Stomach (tissue), 8 donors: ENCODE measurements at regions not wholly inside any gene's neighbourhood (a gene's known extent, or its start where the extent isn't known, plus 50 kb on each side); places are given as distances from the start of the nearest gene placed in this dataset.

ENCODE experiments used
- DNase-seq, 2 donors: peaks; one replicate each; pipeline versions ENCODE4 v3.0.0 to v3.0.0-alpha.2; 2013 to 2019
- H3K27ac ChIP-seq, 5 donors: fragments of 200-600 bp in 4 of 5; sonication (generic) in 4 of 5; one replicate each; pipeline ENCODE4 v1.5.1; 2013 to 2019; ENCODE audit warnings: mild to moderate bottlenecking in 1 of 5, moderate library complexity in 1 of 5
- H3K27me3 ChIP-seq, 3 donors: fragments of 200-600 bp; sonication (generic); one replicate each; pipeline ENCODE4 v1.5.1; 2017 to 2019; ENCODE audit warnings: mixed run types in 1 of 3
- H3K36me3 ChIP-seq, 4 donors: fragments of 200-600 bp; sonication (generic); 1 replicate in 3 of 4; 2 replicates in 1 of 4; pipeline ENCODE4 v1.5.1; 2016 to 2019
- H3K4me1 ChIP-seq, 4 donors: fragments of 200-600 bp; sonication (generic); one replicate each; pipeline ENCODE4 v1.5.1; 2016 to 2019
- H3K4me3 ChIP-seq, 4 donors: fragments of 200-600 bp; sonication (generic) in 3 of 4; one replicate each; pipeline ENCODE4 v1.5.1; 2016 to 2019; ENCODE audit warnings: mild to moderate bottlenecking in 1 of 4
- H3K9me3 ChIP-seq, 4 donors: fragments of 200-600 bp; sonication (generic); one replicate each; pipeline ENCODE4 v1.5.1; 2016 to 2019
- CTCF ChIP-seq, 7 experiments: fragments of 450-650 bp in 4 of 7; fragments of 200-600 bp in 3 of 7; sonication (generic) in 3 of 7; IDR thresholded peaks; one replicate each; pipeline ENCODE4 v1.5.1; 2016 to 2019; ENCODE audit warnings: antibody characterized with exemption in 7 of 7, control low read depth in 2 of 7, mild to moderate bottlenecking in 1 of 7
- EP300 ChIP-seq: sonication (generic); formaldehyde crosslinking; IDR thresholded peaks from one replicate; pipeline ENCODE4 v1.6.1; 2017; ENCODE audit warnings: antibody characterized with exemption
- POLR2A ChIP-seq, 4 donors: fragments of 450-650 bp; IDR thresholded peaks; one replicate each; pipeline ENCODE4 v1.6.1; 2016; ENCODE audit warnings: antibody characterized with exemption in 4 of 4, control low read depth in 2 of 4, mild to moderate bottlenecking in 1 of 4, moderate library complexity in 1 of 4
- POLR2AphosphoS5 ChIP-seq, 3 donors: sonication (generic); formaldehyde crosslinking; IDR thresholded peaks; one replicate each; pipeline ENCODE4 v1.6.1; 2016; ENCODE audit warnings: antibody characterized with exemption in 3 of 3
- WGBS, 5 donors: extraction: QIAGEN DNeasy Blood & Tissue Kit in 3 of 5; methylation state at CpG; one replicate each; pipeline versions ENCODE4 v1.1.5 to v1.1.7; 2013 to 2018; 5-methylcytosine and 5-hydroxymethylcytosine counted together
- intact Hi-C: fragments of 100-400 bp; cut with DNase I; formaldehyde crosslinking; loops from one replicate; pipeline ENCODE4 v1.15.1; 2023; ENCODE audit warnings: low total_unique reads
- donor health status: healthy with polysubstance abuse.
- donor health status: Bipolar disorder and iron deficiency.
- donor health status: healthy.

GRCh38 chrX:38970845-38971244 lies 169.6 kb downstream of the MID1IP1 start:
- 69 to 96% (median 85%) methylated on average over 3 of the region's 3 CpGs for WGBS, 5 donors
- no peak for DNase-seq
- Histone ChIP-seq H3K27me3 (no peaks in the 10 kb centered on the region), H3K9me3 (no peaks in the 10 kb centered on the region), H3K4me3 (no peak overlapping the region), H3K4me1 (no peaks in the 10 kb centered on the region), H3K27ac (no peak overlapping the region), H3K36me3 (no peaks in the 10 kb centered on the region)
- intact Hi-C loops, result no loop called here
- no peak for TF ChIP-seq POLR2A (IDR thresholded peaks at IDR 0.05)
- TF ChIP-seq EP300, result no peak
- TF ChIP-seq CTCF (IDR thresholded peaks at IDR 0.05), result no peak
- TF ChIP-seq POLR2AphosphoS5 (IDR thresholded peaks at IDR 0.05), result no peak

- intact Hi-C loops, result no loop called here
- peak in 1 of 2 donors; percentile 42 for DNase-seq
- H3K27me3 ChIP-seq, result no peaks in the 10 kb centered on the region
- no peak overlapping the region for H3K27ac ChIP-seq
- no peaks in the 10 kb centered on the region for H3K9me3 ChIP-seq
- no peak for TF ChIP-seq EP300
- no peak for TF ChIP-seq POLR2AphosphoS5 (IDR thresholded peaks at IDR 0.05)
- no peak for TF ChIP-seq POLR2A (IDR thresholded peaks at IDR 0.05)
- H3K4me1 ChIP-seq, result no peaks in the 10 kb centered on the region
- 24 to 63% (median 41%) methylated on average over 3 of the region's 3 CpGs for WGBS, 5 donors
- no peaks in the 10 kb centered on the region for H3K36me3 ChIP-seq
- H3K4me3 ChIP-seq, result no peak overlapping the region
Measured at GRCh38 chrX:38973322-38973721, 172.1 kb downstream of the MID1IP1 start.

- 75 to 94% (median 87%) methylated on average over 2 to 3 of the region's 3 CpGs for WGBS, 5 donors
- no peaks in the 10 kb centered on the region for H3K9me3 ChIP-seq
Measured at GRCh38 chrX:38974542-38974941, 173.3 kb downstream of the MID1IP1 start.

GRCh38 chrX:38975368-38975942 lies 174.2 kb downstream of the MID1IP1 start:
- no peak for TF ChIP-seq POLR2AphosphoS5 (IDR thresholded peaks at IDR 0.05)

More at GRCh38 chrX:38974542-38974941, 173.3 kb downstream of the MID1IP1 start:
- intact Hi-C loops, result no loop called here
- Histone ChIP-seq H3K4me1 (no peaks in the 10 kb centered on the region), H3K4me3 (no peak overlapping the region), H3K36me3 (no peaks in the 10 kb centered on the region), H3K27me3 (no peaks in the 10 kb centered on the region), H3K27ac (no peak overlapping the region)
- DNase-seq, result no peak
- no peak for TF ChIP-seq POLR2A (IDR thresholded peaks at IDR 0.05)
- TF ChIP-seq POLR2AphosphoS5 (IDR thresholded peaks at IDR 0.05), result no peak
- TF ChIP-seq EP300, result no peak
- TF ChIP-seq CTCF (IDR thresholded peaks at IDR 0.05), result no peak

GRCh38 chrX:38982370-38982769 lies 181.1 kb downstream of the MID1IP1 start:
- H3K9me3 ChIP-seq, result no peaks in the 10 kb centered on the region
- intact Hi-C loops, result no loop called here
- WGBS, 5 donors, result 46 to 68% (median 61%) methylated on average over 3 of the region's 3 CpGs

More at GRCh38 chrX:38975368-38975942, 174.2 kb downstream of the MID1IP1 start:
- Histone ChIP-seq H3K27me3 (no peaks in the 10 kb centered on the region), H3K36me3 (no peaks in the 10 kb centered on the region), H3K4me3 (no peak overlapping the region), H3K4me1 (no peaks in the 10 kb centered on the region), H3K27ac (no peak overlapping the region), H3K9me3 (no peaks in the 10 kb centered on the region)
- intact Hi-C loops, result no loop called here
- no peak for DNase-seq

More at GRCh38 chrX:38982370-38982769, 181.1 kb downstream of the MID1IP1 start:
- no peaks in the 10 kb centered on the region for H3K27me3 ChIP-seq
- DNase-seq, result no peak
- H3K4me3 ChIP-seq, result no peak overlapping the region
- no peak for TF ChIP-seq POLR2A (IDR thresholded peaks at IDR 0.05)
- TF ChIP-seq EP300, result no peak
- no peak for TF ChIP-seq POLR2AphosphoS5 (IDR thresholded peaks at IDR 0.05)
- no peak for TF ChIP-seq CTCF (IDR thresholded peaks at IDR 0.05)
- H3K36me3 ChIP-seq, result no peaks in the 10 kb centered on the region
- no peak overlapping the region for H3K27ac ChIP-seq
- H3K4me1 ChIP-seq, result peaks cover 0 to 25% (median 0%) of the 10 kb centered on the region in 4 donors
